H1 (cell line): ENCODE measurements at regions not wholly inside any gene's neighbourhood (a gene's known extent, or its start where the extent isn't known, plus 50 kb on each side); places are given as distances from the start of the nearest gene placed in this dataset.

Experiments used
- CTCF ChIA-PET: fragments of 300-600 bp; sonication (Branson Sonifier 250); formaldehyde crosslinking; loops from one replicate; lab custom pipeline; 2021; ENCODE audit not compliant: partially characterized antibody; lab: Charles Lee
- POLR2A ChIA-PET: fragments of 300-600 bp; sonication (Branson Sonifier 250); formaldehyde crosslinking; loops from one replicate; lab custom pipeline; 2021; ENCODE audit warnings: inconsistent platforms; ENCODE audit not compliant: partially characterized antibody; lab: Charles Lee
- DNase-seq, 2 experiments: peaks; one replicate each; pipeline versions ENCODE4 v3.0.0 to v3.0.0-alpha.2; 2010 to 2022; ENCODE audit warnings: low spot score in 2 of 2, low read depth in 1 of 2, mixed read lengths in 1 of 2
- FAIRE-seq: peaks from 2 replicates; lab custom pipeline; 2011; peaks lifted over from hg19 to GRCh38; lab: Jason Lieb, UNC
- H2AFZ ChIP-seq: 2 replicates; pipeline ENCODE4 v1.8.1; 2012; ENCODE audit warnings: low read length, inconsistent platforms
- H2AK5ac ChIP-seq: 2 replicates; pipeline ENCODE4 v1.6.1; 2013; ENCODE audit warnings: low read depth, low read length
- H2BK120ac ChIP-seq: replicated peaks from 2 replicates; pipeline ENCODE3; 2013; ENCODE audit warnings: low read depth, low read length, inconsistent platforms
- H2BK12ac ChIP-seq: 2 replicates; pipeline ENCODE4 v1.6.1; 2013; ENCODE audit warnings: low read depth, low read length
- H2BK15ac ChIP-seq: 2 replicates; pipeline ENCODE4 v1.6.1; 2013; ENCODE audit warnings: low read length
- H2BK20ac ChIP-seq: 2 replicates; pipeline ENCODE4 v1.6.1; 2013; ENCODE audit warnings: low read length
- H2BK5ac ChIP-seq: 2 replicates; pipeline ENCODE4 v1.6.1; 2013; ENCODE audit warnings: low read depth, low read length
- H3K14ac ChIP-seq: 2 replicates; pipeline ENCODE4 v1.6.1; 2013; ENCODE audit warnings: inconsistent platforms; ENCODE audit not compliant: insufficient read length
- H3K18ac ChIP-seq: 2 replicates; pipeline ENCODE4 v1.6.1; 2013; ENCODE audit warnings: low read length; ENCODE audit errors: extremely low read depth
- H3K23ac ChIP-seq: 2 replicates; pipeline ENCODE4 v1.6.1; 2013; ENCODE audit warnings: inconsistent platforms; ENCODE audit not compliant: insufficient read length
- H3K23me2 ChIP-seq: 2 replicates; pipeline ENCODE4 v1.6.1; 2013; ENCODE audit warnings: low read depth, low read length
- H3K27ac ChIP-seq: 2 replicates; pipeline ENCODE4 v1.6.1; 2011; ENCODE audit warnings: low read depth, low read length, inconsistent platforms
- H3K27me3 ChIP-seq, 4 experiments: replicated peaks in 1 of 4; 1 replicate in 1 of 4; 2 replicates in 3 of 4; pipeline versions ENCODE4 v1.6.1 to v1.8.1; 2011 to 2013; ENCODE audit warnings: low read length in 3 of 4, mild to moderate bottlenecking in 3 of 4, inconsistent platforms in 2 of 4, mixed read lengths in 2 of 4, moderate library complexity in 1 of 4; ENCODE audit not compliant: control insufficient read depth in 3 of 4, insufficient read depth in 3 of 4; ENCODE audit errors: extremely low read depth in 1 of 4
- H3K36me3 ChIP-seq, 4 experiments: 2 replicates each; pipeline versions ENCODE4 v1.6.1 to v1.8.1; 2011 to 2013; ENCODE audit warnings: mild to moderate bottlenecking in 4 of 4, low read length in 3 of 4, moderate library complexity in 2 of 4, control low read depth in 1 of 4, inconsistent platforms in 1 of 4; ENCODE audit not compliant: insufficient read depth in 4 of 4, control insufficient read depth in 2 of 4
- H3K4ac ChIP-seq: replicated peaks from 2 replicates; pipeline ENCODE3; 2013; ENCODE audit warnings: low read length, low read depth, mixed read lengths, inconsistent platforms; ENCODE audit not compliant: insufficient read length
- H3K4me1 ChIP-seq, 4 experiments: replicated peaks in 1 of 4; 1 replicate in 1 of 4; 2 replicates in 3 of 4; pipeline versions ENCODE4 v1.6.1 to v1.8.1; 2011 to 2013; ENCODE audit warnings: low read length in 3 of 4, inconsistent platforms in 2 of 4, mixed read lengths in 1 of 4; ENCODE audit not compliant: insufficient read depth in 4 of 4, control insufficient read depth in 3 of 4
- H3K4me2 ChIP-seq, 2 experiments: 2 replicates each; pipeline versions ENCODE4 v1.6.1 to v1.8.1; 2011 to 2013; ENCODE audit warnings: low read depth in 2 of 2, low read length in 2 of 2, control low read depth in 1 of 2, inconsistent platforms in 1 of 2, mild to moderate bottlenecking in 1 of 2; ENCODE audit not compliant: insufficient read depth in 1 of 2
- H3K4me3 ChIP-seq, 4 experiments: fragments of 200-600, 300-600 bp in 1 of 4; sonication (generic), shearing (Covaris generic), sonication (Bioruptor Twin) in 1 of 4; 2 replicates each; pipeline versions ENCODE4 v1.5.1 to v1.8.1; 2011 to 2016; ENCODE audit warnings: low read length in 4 of 4, low read depth in 3 of 4, control low read depth in 2 of 4, inconsistent platforms in 2 of 4, mild to moderate bottlenecking in 2 of 4, mixed read lengths in 1 of 4, moderate library complexity in 1 of 4; ENCODE audit not compliant: insufficient read depth in 2 of 4; ENCODE audit errors: extremely low read depth in 1 of 4
- H3K56ac ChIP-seq: replicated peaks from 2 replicates; pipeline ENCODE3; 2013; ENCODE audit warnings: low read depth, mild to moderate bottlenecking, mixed read lengths, low read length, inconsistent platforms; ENCODE audit not compliant: insufficient read length
- H3K79me1 ChIP-seq: 2 replicates; pipeline ENCODE4 v1.6.1; 2013; ENCODE audit warnings: low read depth, low read length, control low read depth
- H3K79me2 ChIP-seq, 2 experiments: 2 replicates each; pipeline versions ENCODE4 v1.6.1 to v1.8.1; 2012 to 2013; ENCODE audit warnings: low read length in 2 of 2, mild to moderate bottlenecking in 2 of 2, inconsistent platforms in 1 of 2; ENCODE audit not compliant: insufficient read depth in 2 of 2, control insufficient read depth in 1 of 2
- H3K9ac ChIP-seq, 4 experiments: replicated peaks in 1 of 4; 1 replicate in 1 of 4; 2 replicates in 3 of 4; pipeline versions ENCODE4 v1.6.1 to v1.8.1; 2011 to 2013; ENCODE audit warnings: low read depth in 3 of 4, low read length in 3 of 4, control low read depth in 2 of 4, mild to moderate bottlenecking in 2 of 4, moderate library complexity in 2 of 4, inconsistent platforms in 1 of 4; ENCODE audit errors: extremely low read depth in 1 of 4
- H3K9me3 ChIP-seq, 2 experiments: 2 replicates each; pipeline versions ENCODE4 v1.6.1 to v1.8.1; 2012 to 2013; ENCODE audit warnings: mild to moderate bottlenecking in 2 of 2, moderate library complexity in 2 of 2, control low read depth in 1 of 2, inconsistent platforms in 1 of 2, low read depth in 1 of 2, low read length in 1 of 2, mixed read lengths in 1 of 2; ENCODE audit not compliant: insufficient read depth in 2 of 2
- H4K20me1 ChIP-seq, 2 experiments: replicated peaks in 1 of 2; 2 replicates each; pipeline versions ENCODE3 to v1.8.1; 2011 to 2013; ENCODE audit warnings: inconsistent platforms in 2 of 2, low read length in 2 of 2, mild to moderate bottlenecking in 1 of 2; ENCODE audit not compliant: insufficient read depth in 2 of 2, control insufficient read depth in 1 of 2
- H4K5ac ChIP-seq: 2 replicates; pipeline ENCODE4 v1.6.1; 2013; ENCODE audit warnings: low read length, low read depth, mixed read lengths, inconsistent platforms; ENCODE audit not compliant: insufficient read length
- H4K8ac ChIP-seq: 2 replicates; pipeline ENCODE4 v1.8.0; 2013; ENCODE audit warnings: mild to moderate bottlenecking, moderate library complexity, low read length, inconsistent platforms; ENCODE audit not compliant: insufficient read depth; ENCODE audit errors: extremely low read depth
- H4K91ac ChIP-seq: replicated peaks from 2 replicates; pipeline ENCODE3; 2013; ENCODE audit warnings: low read length, mixed read lengths, inconsistent platforms; ENCODE audit not compliant: insufficient read length
- ASH2L ChIP-seq: fragments of 200-600, 300-600 bp; sonication (generic); IDR thresholded peaks from one replicate; pipeline ENCODE4 v1.7.1; 2017; ENCODE audit warnings: low read length
- ATF2 ChIP-seq: IDR thresholded peaks from 2 replicates; pipeline ENCODE4 v1.6.1; 2012; ENCODE audit warnings: low read length, inconsistent platforms
- CHD1 ChIP-seq: IDR thresholded peaks from 2 replicates; pipeline ENCODE4 v1.6.1; 2012; ENCODE audit warnings: low read depth, low read length, improper control_type of control experiment
- CREB1 ChIP-seq: IDR thresholded peaks from 2 replicates; pipeline ENCODE4 v1.6.1; 2012; ENCODE audit warnings: inconsistent platforms
- CTBP2 ChIP-seq: IDR thresholded peaks from 2 replicates; pipeline ENCODE4 v1.7.0; 2011; ENCODE audit warnings: borderline replicate concordance, mild to moderate bottlenecking, moderate library complexity, mixed read lengths, low read length; ENCODE audit not compliant: insufficient read depth, insufficient read length
- CTCF ChIP-seq, 3 experiments: IDR thresholded peaks; 1 replicate in 2 of 3; 2 replicates in 1 of 3; pipeline versions ENCODE4 v1.5.1 to v1.6.1; 2011; ENCODE audit warnings: low read length in 3 of 3, mild to moderate bottlenecking in 3 of 3, inconsistent platforms in 2 of 3, low read depth in 1 of 3, moderate library complexity in 1 of 3; ENCODE audit not compliant: insufficient read depth in 1 of 3; ENCODE audit errors: control extremely low read depth in 1 of 3
- GTF2F1 ChIP-seq: IDR thresholded peaks from 2 replicates; pipeline ENCODE4 v1.6.1; 2012; ENCODE audit warnings: low read depth, low read length, improper control_type of control experiment, borderline replicate concordance
- HDAC6 ChIP-seq: IDR thresholded peaks from one replicate; pipeline ENCODE4 v1.7.1; 2012; ENCODE audit warnings: low read depth, mild to moderate bottlenecking, inconsistent platforms, low read length, moderate library complexity
- POLR2A ChIP-seq, 2 experiments: IDR thresholded peaks; 1 replicate in 1 of 2; 2 replicates in 1 of 2; pipeline ENCODE4 v1.6.1; 2011; ENCODE audit warnings: low read depth in 2 of 2, low read length in 2 of 2, mild to moderate bottlenecking in 2 of 2; ENCODE audit errors: control extremely low read depth in 1 of 2
- RNF2 ChIP-seq: fragments of 200-900, 300-1000 bp; sonication (generic); IDR thresholded peaks from 2 replicates; pipeline ENCODE4 v1.7.1; 2016; ENCODE audit warnings: borderline replicate concordance, low read depth, mild to moderate bottlenecking, antibody characterized with exemption, low read length; ENCODE audit not compliant: poor library complexity, severe bottlenecking; ENCODE audit errors: missing control alignments
- SP2 ChIP-seq: IDR thresholded peaks from 2 replicates; pipeline ENCODE4 v1.6.1; 2012; ENCODE audit warnings: mild to moderate bottlenecking, low read length, inconsistent platforms
- YY1 ChIP-seq: IDR thresholded peaks from 2 replicates; pipeline ENCODE4 v1.6.1; 2011; ENCODE audit warnings: low read depth, mild to moderate bottlenecking, low read length

GRCh38 chr5:71884926-71885325 is 165.9 kb downstream of the CARTPT start:
- Histone ChIP-seq H3K23ac (no peak overlapping the region), H4K5ac (no peak overlapping the region), H3K4me1 (no peaks in the 10 kb centered on the region), H3K56ac (no peak overlapping the region), H4K8ac (no peak overlapping the region), H3K4ac (no peak overlapping the region), H3K79me2 (no peaks in the 10 kb centered on the region), H2BK12ac (no peak overlapping the region), H3K9ac (no peak overlapping the region), H3K4me2 (no peak overlapping the region), H4K91ac (no peak overlapping the region), H2AFZ (no peak overlapping the region), H3K27me3 (no peaks in the 10 kb centered on the region; a peak in 1 of 7 replicates), H3K9me3 (no peaks in the 10 kb centered on the region), H3K18ac (no peak overlapping the region), H3K36me3 (no peaks in the 10 kb centered on the region), H3K23me2 (peaks cover 1% of the 10 kb centered on the region; the same call in 1 of the 2 replicates), H2BK5ac (no peak overlapping the region), H4K20me1 (peaks cover 0 to 2% of the 10 kb centered on the region in 2 experiments), H3K14ac (no peak overlapping the region), H2BK20ac (no peak overlapping the region), H3K27ac (no peak overlapping the region), H3K79me1 (no peaks in the 10 kb centered on the region; the same call in 1 of the 2 replicates), H2BK15ac (no peak overlapping the region), H2BK120ac (no peak overlapping the region), H2AK5ac (no peak overlapping the region), H3K4me3 (no peak overlapping the region)
- FAIRE-seq = no peak
- ChIA-PET POLR2A (no interaction called here), CTCF (no interaction called here)
- DNase-seq = no peak
- TF ChIP-seq ASH2L (no peak), POLR2A (IDR thresholded peaks at IDR 0.05; ENCODE audit: control extremely low read depth in 1 of 2, low read depth in 2 of 2, low read length in 2 of 2) (no peak), GTF2F1 (no peak), SP2 (no peak), ATF2 (no peak), CHD1 (no peak), CTCF (IDR thresholded peaks at IDR 0.05; ENCODE audit: control extremely low read depth in 1 of 3, insufficient read depth in 1 of 3, low read depth in 1 of 3, low read length in 3 of 3) (no peak), YY1 (no peak), CREB1 (no peak), CTBP2 (no peak), RNF2 (no peak), HDAC6 (no peak)
